WTC11 (cell line): ENCODE measurements at regions not wholly inside any gene's neighbourhood (a gene's known extent, or its start where the extent isn't known, plus 50 kb on each side); places are given as distances from the start of the nearest gene placed in this dataset.

Experiments
- ATAC-seq: fragments of 200-7000 bp; cut with Tn5 transposase; 2 replicates; pipeline ENCODE4 v1.10.0; 2021; ENCODE audit warnings: mild to moderate bottlenecking, moderate library complexity
- CTCF ChIA-PET: fragments of 300-600 bp; sonication (Branson Sonifier 250); formaldehyde crosslinking; loops from one replicate; lab custom pipeline; 2021; ENCODE audit warnings: antibody characterized with exemption; lab: Charles Lee
- POLR2A ChIA-PET: fragments of 350-600 bp; sonication (Branson Sonifier 250); formaldehyde crosslinking; loops from one replicate; lab custom pipeline; 2021; ENCODE audit warnings: antibody characterized with exemption; lab: Charles Lee
- DNase-seq: peaks from one replicate; pipeline ENCODE4 v3.0.0; 2021; ENCODE audit warnings: low spot score
- H3K27ac Mint-ChIP-seq: 2 replicates; pipeline ENCODE4 v1.8.0; 2021; ENCODE audit warnings: mixed read lengths
- H3K27me3 Mint-ChIP-seq: 2 replicates; pipeline ENCODE4 v1.8.0; 2021; ENCODE audit warnings: low read depth, mild to moderate bottlenecking, moderate library complexity, mixed read lengths
- H3K36me3 Mint-ChIP-seq: 2 replicates; pipeline ENCODE4 v1.8.0; 2021; ENCODE audit warnings: mixed read lengths
- H3K4me1 Mint-ChIP-seq: 2 replicates; pipeline ENCODE4 v1.8.0; 2022; ENCODE audit warnings: mixed read lengths
- H3K4me3 Mint-ChIP-seq: 2 replicates; pipeline ENCODE4 v1.8.0; 2021; ENCODE audit warnings: mild to moderate bottlenecking, moderate library complexity, mixed read lengths
- H3K9me3 Mint-ChIP-seq: 2 replicates; pipeline ENCODE4 v1.8.0; 2021; ENCODE audit warnings: mixed read lengths
- CREB1 ChIP-seq: sonication (generic); formaldehyde crosslinking; IDR thresholded peaks from 2 replicates; pipeline ENCODE4 v1.8.0; 2023; ENCODE audit warnings: mild to moderate bottlenecking, missing genetic modification reagents
- FOXJ3 ChIP-seq: sonication (generic); formaldehyde crosslinking; IDR thresholded peaks from 2 replicates; pipeline ENCODE4 v1.9.0; 2021; ENCODE audit warnings: missing genetic modification reagents, mild to moderate bottlenecking, borderline replicate concordance
- JAZF1 ChIP-seq: fragments of 250-450 bp; sonication (Bioruptor Pico); IDR thresholded peaks from 2 replicates; pipeline ENCODE4 v1.9.0; 2021; ENCODE audit warnings: moderate library complexity, mild to moderate bottlenecking, inconsistent platforms
- NR2C2 ChIP-seq: sonication (generic); formaldehyde crosslinking; IDR thresholded peaks from 2 replicates; pipeline ENCODE4 v1.8.0; 2022; ENCODE audit warnings: mild to moderate bottlenecking, missing genetic modification reagents
- NR3C1 ChIP-seq: sonication (generic); formaldehyde crosslinking; conservative IDR thresholded peaks from 2 replicates; pipeline ENCODE4 v1.8.1; 2023; ENCODE audit warnings: low read depth, mild to moderate bottlenecking, missing genetic modification reagents
- PRRX2 ChIP-seq: fragments of 250-450 bp; sonication (Bioruptor Pico); IDR thresholded peaks from 2 replicates; pipeline ENCODE4 v1.8.0; 2021; ENCODE audit warnings: mild to moderate bottlenecking
- TEAD1 ChIP-seq: sonication (generic); formaldehyde crosslinking; IDR thresholded peaks from 2 replicates; pipeline ENCODE4 v1.8.0; 2022; ENCODE audit warnings: mild to moderate bottlenecking, missing genetic modification reagents
- TP53 ChIP-seq: sonication (generic); formaldehyde crosslinking; IDR thresholded peaks from 2 replicates; pipeline ENCODE4 v1.8.1; 2023; ENCODE audit warnings: mild to moderate bottlenecking, missing genetic modification reagents
- ZNF512 ChIP-seq: sonication (generic); formaldehyde crosslinking; IDR thresholded peaks from 2 replicates; pipeline ENCODE4 v1.8.1; 2022; ENCODE audit warnings: missing genetic modification reagents, borderline replicate concordance
- ZNF671 ChIP-seq: fragments of 250-450 bp; sonication (Bioruptor Pico); IDR thresholded peaks from 2 replicates; pipeline ENCODE4 v1.8.0; 2021; ENCODE audit warnings: mild to moderate bottlenecking
- ZSCAN18 ChIP-seq: fragments of 250-450 bp; sonication (Bioruptor Pico); IDR thresholded peaks from 2 replicates; pipeline ENCODE4 v2.1.2; 2022; ENCODE audit warnings: mild to moderate bottlenecking, moderate library complexity
- TF ChIP-seq, protein P1 (sequence below): fragments of 250-450 bp; sonication (Bioruptor Pico); IDR thresholded peaks from 2 replicates; pipeline ENCODE4 v1.9.0; 2021; ENCODE audit warnings: mild to moderate bottlenecking
- TF ChIP-seq, protein P2 (sequence below): sonication (generic); formaldehyde crosslinking; conservative IDR thresholded peaks from 2 replicates; pipeline ENCODE4 v1.8.1; 2023; ENCODE audit warnings: mild to moderate bottlenecking, low read depth, missing genetic modification reagents, moderate library complexity

DNA sequence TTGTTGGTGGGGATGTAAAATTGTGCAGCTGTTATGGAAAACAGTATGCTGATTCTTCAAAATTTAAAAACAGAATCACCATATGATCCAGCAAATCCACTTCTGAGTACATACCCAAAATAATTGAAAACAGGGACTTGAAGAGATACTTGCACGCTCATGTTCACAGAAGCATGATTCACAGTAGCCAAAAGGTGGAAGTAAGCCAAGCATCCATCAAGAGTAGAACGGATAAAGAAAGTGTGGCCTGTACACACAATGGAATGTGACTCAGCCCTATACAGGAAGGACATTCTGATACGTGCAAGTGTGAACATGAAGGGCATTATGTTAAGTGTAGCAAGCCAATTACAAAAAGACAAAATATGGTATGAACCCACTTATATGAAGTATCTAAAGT lies 696.7 kb upstream of the CELF2 start:
- ATAC-seq (no peak), DNase-seq (no peak)
- ChIA-PET POLR2A (no interaction called here), CTCF (no interaction called here)
- Mint-ChIP-seq H3K27me3 (no peaks in the 10 kb centered on the region), H3K36me3 (no peaks in the 10 kb centered on the region), H3K27ac (no peak overlapping the region), H3K4me1 (peaks cover 19% of the 10 kb centered on the region), H3K4me3 (no peak overlapping the region), H3K9me3 (peaks cover 28% of the 10 kb centered on the region)
- TF ChIP-seq NR2C2 (CRISPR knock-in tag): no peak

- POLR2A ChIA-PET: no interaction called here
- TF ChIP-seq ZNF512: no peak
- no peak for TF ChIP-seq JAZF1 (CRISPR knock-in tag)
- TF ChIP-seq, protein P1, sequence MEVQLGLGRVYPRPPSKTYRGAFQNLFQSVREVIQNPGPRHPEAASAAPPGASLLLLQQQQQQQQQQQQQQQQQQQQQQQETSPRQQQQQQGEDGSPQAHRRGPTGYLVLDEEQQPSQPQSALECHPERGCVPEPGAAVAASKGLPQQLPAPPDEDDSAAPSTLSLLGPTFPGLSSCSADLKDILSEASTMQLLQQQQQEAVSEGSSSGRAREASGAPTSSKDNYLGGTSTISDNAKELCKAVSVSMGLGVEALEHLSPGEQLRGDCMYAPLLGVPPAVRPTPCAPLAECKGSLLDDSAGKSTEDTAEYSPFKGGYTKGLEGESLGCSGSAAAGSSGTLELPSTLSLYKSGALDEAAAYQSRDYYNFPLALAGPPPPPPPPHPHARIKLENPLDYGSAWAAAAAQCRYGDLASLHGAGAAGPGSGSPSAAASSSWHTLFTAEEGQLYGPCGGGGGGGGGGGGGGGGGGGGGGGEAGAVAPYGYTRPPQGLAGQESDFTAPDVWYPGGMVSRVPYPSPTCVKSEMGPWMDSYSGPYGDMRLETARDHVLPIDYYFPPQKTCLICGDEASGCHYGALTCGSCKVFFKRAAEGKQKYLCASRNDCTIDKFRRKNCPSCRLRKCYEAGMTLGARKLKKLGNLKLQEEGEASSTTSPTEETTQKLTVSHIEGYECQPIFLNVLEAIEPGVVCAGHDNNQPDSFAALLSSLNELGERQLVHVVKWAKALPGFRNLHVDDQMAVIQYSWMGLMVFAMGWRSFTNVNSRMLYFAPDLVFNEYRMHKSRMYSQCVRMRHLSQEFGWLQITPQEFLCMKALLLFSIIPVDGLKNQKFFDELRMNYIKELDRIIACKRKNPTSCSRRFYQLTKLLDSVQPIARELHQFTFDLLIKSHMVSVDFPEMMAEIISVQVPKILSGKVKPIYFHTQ (CRISPR knock-in tag): no peak
- TF ChIP-seq ZSCAN18 (CRISPR knock-in tag): no peak
- no peak for TF ChIP-seq ZNF671
- TF ChIP-seq NR3C1 (CRISPR knock-in tag): no peak
- TF ChIP-seq CREB1 (CRISPR knock-in tag): no peak
- TF ChIP-seq FOXJ3 (CRISPR knock-in tag): no peak
- TF ChIP-seq, all 79 proteins: peak for 0
- Mint-ChIP-seq H3K9me3 (peaks cover 26% of the 10 kb centered on the region), H3K4me1 (peaks cover 16% of the 10 kb centered on the region), H3K27ac (no peak overlapping the region), H3K27me3 (no peaks in the 10 kb centered on the region), H3K36me3 (no peaks in the 10 kb centered on the region), H3K4me3 (no peak overlapping the region)
- DNase-seq: no peak
- CTCF ChIA-PET: no interaction called here
- ATAC-seq: no peak
Observed at GRCh38 chr10:10326116-10326515, 691.6 kb upstream of the CELF2 start.

GRCh38 chr10:10327934-10328333 lies 689.7 kb upstream of the CELF2 start:
- TF ChIP-seq PRRX2 (CRISPR knock-in tag) (no peak), TP53 (CRISPR knock-in tag) (no peak), TEAD1 (CRISPR knock-in tag) (no peak)
- TF ChIP-seq, protein P2, sequence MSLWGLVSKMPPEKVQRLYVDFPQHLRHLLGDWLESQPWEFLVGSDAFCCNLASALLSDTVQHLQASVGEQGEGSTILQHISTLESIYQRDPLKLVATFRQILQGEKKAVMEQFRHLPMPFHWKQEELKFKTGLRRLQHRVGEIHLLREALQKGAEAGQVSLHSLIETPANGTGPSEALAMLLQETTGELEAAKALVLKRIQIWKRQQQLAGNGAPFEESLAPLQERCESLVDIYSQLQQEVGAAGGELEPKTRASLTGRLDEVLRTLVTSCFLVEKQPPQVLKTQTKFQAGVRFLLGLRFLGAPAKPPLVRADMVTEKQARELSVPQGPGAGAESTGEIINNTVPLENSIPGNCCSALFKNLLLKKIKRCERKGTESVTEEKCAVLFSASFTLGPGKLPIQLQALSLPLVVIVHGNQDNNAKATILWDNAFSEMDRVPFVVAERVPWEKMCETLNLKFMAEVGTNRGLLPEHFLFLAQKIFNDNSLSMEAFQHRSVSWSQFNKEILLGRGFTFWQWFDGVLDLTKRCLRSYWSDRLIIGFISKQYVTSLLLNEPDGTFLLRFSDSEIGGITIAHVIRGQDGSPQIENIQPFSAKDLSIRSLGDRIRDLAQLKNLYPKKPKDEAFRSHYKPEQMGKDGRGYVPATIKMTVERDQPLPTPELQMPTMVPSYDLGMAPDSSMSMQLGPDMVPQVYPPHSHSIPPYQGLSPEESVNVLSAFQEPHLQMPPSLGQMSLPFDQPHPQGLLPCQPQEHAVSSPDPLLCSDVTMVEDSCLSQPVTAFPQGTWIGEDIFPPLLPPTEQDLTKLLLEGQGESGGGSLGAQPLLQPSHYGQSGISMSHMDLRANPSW (CRISPR knock-in tag): no peak
- ChIA-PET POLR2A (no interaction called here), CTCF (no interaction called here)
- H3K27me3 Mint-ChIP-seq: no peaks in the 10 kb centered on the region
- peaks cover 17% of the 10 kb centered on the region for H3K4me1 Mint-ChIP-seq
- ATAC-seq (no peak), DNase-seq (no peak)
- no peak overlapping the region for H3K4me3 Mint-ChIP-seq
- peaks cover 10% of the 10 kb centered on the region; the same call in 1 of the 2 replicates for H3K9me3 Mint-ChIP-seq
- no peaks in the 10 kb centered on the region for H3K36me3 Mint-ChIP-seq
- H3K27ac Mint-ChIP-seq: no peak overlapping the region
